BJ (cell line): ENCODE measurements at regions not wholly inside any gene's neighbourhood (a gene's known extent, or its start where the extent isn't known, plus 50 kb on each side); places are given as distances from the start of the nearest gene placed in this dataset.

Source experiments
- CTCF ChIA-PET: fragments of 350-600 bp; formaldehyde crosslinking; extraction: SDS; loops from one replicate; lab custom pipeline; 2021; ENCODE audit warnings: antibody characterized with exemption, inconsistent platforms; lab: Yijun Ruan, JAX
- POLR2A ChIA-PET: fragments of 300-600 bp; sonication (Branson Sonifier 250); formaldehyde crosslinking; extraction: SDS; loops from one replicate; lab custom pipeline; 2021; ENCODE audit warnings: antibody characterized with exemption; lab: Charles Lee
- DNase-seq: peaks from one replicate; pipeline ENCODE4 v3.0.0-alpha.2; 2011; ENCODE audit warnings: low read depth
- H3K27me3 ChIP-seq: 2 replicates; pipeline ENCODE4 v1.6.0; 2011; ENCODE audit warnings: low read length; ENCODE audit not compliant: control insufficient read depth, insufficient read depth
- H3K36me3 ChIP-seq: 2 replicates; pipeline ENCODE4 v1.5.1; 2011; ENCODE audit warnings: low read length; ENCODE audit not compliant: control insufficient read depth, insufficient read depth
- H3K4me3 ChIP-seq: 2 replicates; pipeline ENCODE4 v1.5.1; 2011; ENCODE audit warnings: low read depth, mild to moderate bottlenecking, control low read depth, low read length
- CTCF ChIP-seq: IDR thresholded peaks from 2 replicates; pipeline ENCODE4 v1.5.1; 2011; ENCODE audit warnings: low read depth, mild to moderate bottlenecking, control low read depth, inconsistent platforms, low read length, moderate library complexity; ENCODE audit not compliant: insufficient read depth

GRCh38 chr21:35777081-35777480 is 283.2 kb downstream of the SETD4 start:
- DNase-seq, result no peak
- Histone ChIP-seq H3K4me3 (no peak overlapping the region), H3K36me3 (no peaks in the 10 kb centered on the region), H3K27me3 (no peaks in the 10 kb centered on the region)
- TF ChIP-seq CTCF, result no peak
- ChIA-PET POLR2A (no interaction called here), CTCF (no interaction called here)

- no peak for TF ChIP-seq CTCF
- POLR2A ChIA-PET, result no interaction called here
Observed at GRCh38 chr21:35775778-35776544, 284.4 kb downstream of the SETD4 start.

GRCh38 chr21:35770101-35770945 is 290.0 kb downstream of the SETD4 start:
- TF ChIP-seq CTCF, result no peak
- POLR2A ChIA-PET, result no interaction called here

More at GRCh38 chr21:35775778-35776544, 284.4 kb downstream of the SETD4 start:
- Histone ChIP-seq H3K4me3 (no peak overlapping the region), H3K36me3 (no peaks in the 10 kb centered on the region), H3K27me3 (no peaks in the 10 kb centered on the region)
- DNase-seq, result no peak
- CTCF ChIA-PET, result no interaction called here

GRCh38 chr21:35768187-35768586 is 292.1 kb downstream of the SETD4 start:
- Histone ChIP-seq H3K36me3 (no peaks in the 10 kb centered on the region), H3K27me3 (no peaks in the 10 kb centered on the region), H3K4me3 (no peak overlapping the region)
- POLR2A ChIA-PET, result no interaction called here
- TF ChIP-seq CTCF, result no peak
- no peak for DNase-seq
- CTCF ChIA-PET, result no interaction called here

More at GRCh38 chr21:35770101-35770945, 290.0 kb downstream of the SETD4 start:
- Histone ChIP-seq H3K27me3 (no peaks in the 10 kb centered on the region), H3K4me3 (no peak overlapping the region), H3K36me3 (no peaks in the 10 kb centered on the region)
- no peak for DNase-seq
- CTCF ChIA-PET, result no interaction called here

GRCh38 chr21:35764586-35764985 is 295.7 kb downstream of the SETD4 start:
- DNase-seq, result no peak
- Histone ChIP-seq H3K4me3 (no peak overlapping the region), H3K27me3 (no peaks in the 10 kb centered on the region), H3K36me3 (no peaks in the 10 kb centered on the region)
- TF ChIP-seq CTCF, result no peak
- ChIA-PET CTCF (interaction anchor here (0.9 to 1.6 kb wide), 2 partner anchors 11 to 16 kb away, joined by 3 read pairs; no protein-coding TSS in a partner anchor), POLR2A (no interaction called here)
